ENCODE measurements at regions not wholly inside any gene's neighbourhood (a gene's known extent, or its start where the extent isn't known, plus 50 kb on each side); places are given as distances from the start of the nearest gene placed in this dataset.

DNA sequence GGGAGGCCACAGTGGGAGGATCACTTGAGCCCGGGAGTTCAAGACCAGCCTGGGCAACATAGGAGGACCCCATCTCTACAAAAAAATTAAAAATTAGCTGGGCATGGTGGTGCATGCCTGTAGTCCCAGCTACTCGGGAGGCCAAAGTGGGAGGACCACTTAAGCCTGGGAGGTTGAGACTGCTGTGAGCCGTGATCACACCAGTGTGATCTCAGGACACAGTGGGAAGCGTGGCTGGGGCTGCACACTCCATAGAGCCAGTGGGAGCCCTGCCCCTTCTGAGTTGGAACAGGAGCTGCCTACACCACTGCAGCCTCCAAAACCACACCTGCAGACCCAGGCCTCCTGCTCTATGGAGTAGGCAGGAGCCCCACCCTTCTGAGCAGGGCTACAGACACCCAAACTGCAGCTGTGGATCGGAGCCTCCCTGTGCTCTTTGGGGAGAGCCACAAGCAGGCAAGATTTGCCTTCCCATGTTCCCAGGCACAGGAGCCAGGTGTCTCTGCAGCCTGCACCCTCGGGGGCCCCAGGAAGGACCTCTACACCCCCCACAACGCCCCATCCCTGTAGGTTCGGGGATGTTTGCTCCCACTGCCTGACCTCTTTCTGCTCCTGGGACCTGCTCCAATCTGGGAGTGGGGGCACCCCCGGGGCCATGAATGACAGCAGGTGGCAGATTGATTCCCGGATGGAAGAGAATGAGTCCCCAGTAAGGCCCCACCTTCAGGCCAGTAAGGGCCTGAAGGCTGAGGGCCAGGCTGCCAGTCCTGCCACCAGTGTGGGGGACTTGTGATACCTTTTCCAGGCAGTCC lies 245.4 kb downstream of the BUD13 start:
- no peak for DNase-seq (ENCODE audit: extremely low read depth, low read depth)
- TF ChIP-seq, protein P1, sequence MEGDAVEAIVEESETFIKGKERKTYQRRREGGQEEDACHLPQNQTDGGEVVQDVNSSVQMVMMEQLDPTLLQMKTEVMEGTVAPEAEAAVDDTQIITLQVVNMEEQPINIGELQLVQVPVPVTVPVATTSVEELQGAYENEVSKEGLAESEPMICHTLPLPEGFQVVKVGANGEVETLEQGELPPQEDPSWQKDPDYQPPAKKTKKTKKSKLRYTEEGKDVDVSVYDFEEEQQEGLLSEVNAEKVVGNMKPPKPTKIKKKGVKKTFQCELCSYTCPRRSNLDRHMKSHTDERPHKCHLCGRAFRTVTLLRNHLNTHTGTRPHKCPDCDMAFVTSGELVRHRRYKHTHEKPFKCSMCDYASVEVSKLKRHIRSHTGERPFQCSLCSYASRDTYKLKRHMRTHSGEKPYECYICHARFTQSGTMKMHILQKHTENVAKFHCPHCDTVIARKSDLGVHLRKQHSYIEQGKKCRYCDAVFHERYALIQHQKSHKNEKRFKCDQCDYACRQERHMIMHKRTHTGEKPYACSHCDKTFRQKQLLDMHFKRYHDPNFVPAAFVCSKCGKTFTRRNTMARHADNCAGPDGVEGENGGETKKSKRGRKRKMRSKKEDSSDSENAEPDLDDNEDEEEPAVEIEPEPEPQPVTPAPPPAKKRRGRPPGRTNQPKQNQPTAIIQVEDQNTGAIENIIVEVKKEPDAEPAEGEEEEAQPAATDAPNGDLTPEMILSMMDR (IDR thresholded peaks at IDR 0.05; ENCODE audit: low read depth, low read length, missing control alignments): no peak

DNA sequence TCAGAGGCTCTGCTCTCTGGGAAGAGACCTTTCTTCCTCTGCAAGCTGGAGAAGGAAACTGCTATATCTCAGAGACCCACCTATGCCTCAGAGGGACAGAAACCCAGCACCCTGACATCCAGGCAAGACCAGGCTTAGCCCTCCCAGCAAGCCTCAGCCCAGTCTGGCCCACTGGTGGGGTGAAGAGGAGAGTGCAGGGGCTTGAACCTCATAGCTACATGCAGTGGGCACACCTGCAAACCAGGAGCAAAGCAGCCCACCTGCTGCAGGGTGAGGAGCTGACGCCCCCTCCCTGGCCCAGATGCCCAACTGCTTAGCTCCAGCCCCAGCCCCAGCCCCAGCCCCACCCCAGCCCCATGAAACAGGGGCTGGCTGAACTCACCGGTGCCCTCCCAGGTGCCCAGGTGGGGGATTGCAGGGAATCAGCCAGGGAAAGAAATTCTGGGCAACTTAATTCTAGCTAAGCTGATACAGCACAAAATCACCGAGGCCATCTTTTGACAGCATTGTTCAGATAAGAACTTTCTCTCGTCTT lies 246.8 kb downstream of the BUD13 start:
- no peak overlapping the region for H3K4me3 ChIP-seq (replicated peaks; ENCODE audit: low read depth, low read length)
- no peak for DNase-seq (ENCODE audit: extremely low read depth, low read depth)
- TF ChIP-seq, protein P1 (IDR thresholded peaks at IDR 0.05; ENCODE audit: low read depth, low read length, missing control alignments): no peak

More for the DNA sequence above, 245.4 kb downstream of the BUD13 start:
- no peak overlapping the region for H3K4me3 ChIP-seq (replicated peaks; ENCODE audit: low read depth, low read length)

DNA sequence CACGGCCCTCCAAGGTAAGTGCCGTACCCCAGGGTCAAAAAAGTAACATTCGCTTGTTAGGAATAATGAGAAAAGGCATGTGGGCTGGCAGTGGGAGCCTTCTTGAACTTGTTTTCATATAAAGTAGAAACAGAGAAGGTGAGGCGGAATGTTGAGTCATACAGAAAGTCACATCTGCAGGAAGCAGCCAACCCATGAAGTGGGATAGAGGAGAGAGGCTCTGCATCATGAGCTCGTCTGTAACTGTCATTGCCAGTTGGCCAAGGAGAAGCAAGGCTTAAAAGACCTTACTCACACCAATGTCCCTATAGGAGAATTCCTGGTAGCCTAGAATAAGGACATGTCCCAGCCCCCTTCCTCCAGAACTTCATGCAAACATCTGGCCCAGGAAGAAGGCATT lies 253.3 kb downstream of the BUD13 start:
- no peak overlapping the region for H3K4me3 ChIP-seq (replicated peaks; ENCODE audit: low read depth, low read length)
- no peak for DNase-seq (ENCODE audit: extremely low read depth, low read depth)
- TF ChIP-seq, protein P1 (IDR thresholded peaks at IDR 0.05; ENCODE audit: low read depth, low read length, missing control alignments): no peak

DNA sequence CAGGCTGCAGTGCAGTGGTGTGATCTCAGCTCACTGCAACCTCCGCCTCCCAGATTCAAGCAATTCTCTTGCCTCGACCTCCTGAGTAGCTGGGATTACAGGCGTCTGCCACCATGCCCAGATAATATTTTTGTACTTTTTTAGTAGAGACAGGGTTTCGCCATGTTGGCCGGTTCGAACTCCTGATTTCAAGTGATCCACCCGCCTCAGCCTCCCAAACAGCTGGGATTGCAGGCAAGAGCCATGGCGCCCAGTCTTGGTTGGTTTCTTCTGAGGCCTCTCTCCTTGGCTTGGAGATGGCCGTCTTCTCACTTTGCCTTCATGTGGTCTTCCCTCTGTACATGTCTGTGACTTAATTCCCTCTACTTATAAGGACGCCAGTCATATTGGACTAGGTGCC lies 254.6 kb downstream of the BUD13 start:
- no peak overlapping the region for H3K4me3 ChIP-seq (replicated peaks; ENCODE audit: low read depth, low read length)
- TF ChIP-seq, protein P1 (IDR thresholded peaks at IDR 0.05; ENCODE audit: low read depth, low read length, missing control alignments): no peak
- no peak for DNase-seq (ENCODE audit: extremely low read depth, low read depth)

DNA sequence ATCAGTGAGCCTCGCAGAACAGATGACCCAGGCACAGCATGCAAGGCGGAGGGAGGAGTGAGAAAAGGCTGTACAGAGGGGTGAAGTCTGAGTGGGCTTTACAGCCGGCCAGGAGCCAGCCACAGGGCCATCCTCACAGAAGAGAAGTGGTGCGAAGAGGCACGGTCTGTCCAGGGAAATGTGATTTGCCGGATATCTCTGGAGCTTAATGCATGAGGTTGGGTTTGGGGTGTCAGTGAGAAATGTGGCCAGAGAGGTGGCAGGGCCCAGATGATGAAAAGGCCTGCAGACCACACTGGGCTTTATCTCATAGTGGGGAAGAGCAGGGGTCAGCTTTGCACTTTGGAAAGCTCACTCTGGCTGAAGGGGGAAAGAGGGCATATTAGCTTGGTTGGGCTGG lies 255.2 kb downstream of the BUD13 start:
- TF ChIP-seq, protein P1 (IDR thresholded peaks at IDR 0.05; ENCODE audit: low read depth, low read length, missing control alignments): no peak
- H3K4me3 ChIP-seq (replicated peaks; ENCODE audit: low read depth, low read length): no peak overlapping the region
- DNase-seq (ENCODE audit: extremely low read depth, low read depth): no peak

DNA sequence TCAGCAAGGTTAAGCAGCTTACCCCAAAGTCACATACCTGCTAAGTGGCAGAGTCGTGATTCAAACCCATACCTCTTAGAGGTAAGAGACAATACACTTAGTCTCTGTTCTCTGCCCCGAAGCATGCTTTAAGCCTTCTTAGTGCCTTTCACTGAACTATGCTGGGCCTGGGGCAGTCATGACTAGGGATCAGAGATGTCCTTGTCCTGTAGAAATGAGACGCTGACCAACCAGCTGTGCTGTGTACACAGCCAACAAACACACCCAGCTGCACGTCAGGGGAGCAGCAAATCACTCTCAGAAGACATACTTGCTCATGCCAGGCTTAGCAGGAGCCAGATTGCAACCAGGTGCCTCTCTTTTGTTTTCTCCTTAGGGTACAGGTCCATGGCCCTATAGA lies 255.7 kb downstream of the BUD13 start:
- DNase-seq (ENCODE audit: extremely low read depth, low read depth): no peak
- H3K4me3 ChIP-seq (replicated peaks; ENCODE audit: low read depth, low read length): no peak overlapping the region
- TF ChIP-seq, protein P1 (IDR thresholded peaks at IDR 0.05; ENCODE audit: low read depth, low read length, missing control alignments): no peak
